ENCODE measurements at regions not wholly inside any gene's neighbourhood (a gene's known extent, or its start where the extent isn't known, plus 50 kb on each side); places are given as distances from the start of the nearest gene placed in this dataset.
"Not testable (repeated sequence)": the region's sequence is repeated elsewhere in the genome, so short reads cannot be mapped to it uniquely, and the experiment has no call there.

DNA sequence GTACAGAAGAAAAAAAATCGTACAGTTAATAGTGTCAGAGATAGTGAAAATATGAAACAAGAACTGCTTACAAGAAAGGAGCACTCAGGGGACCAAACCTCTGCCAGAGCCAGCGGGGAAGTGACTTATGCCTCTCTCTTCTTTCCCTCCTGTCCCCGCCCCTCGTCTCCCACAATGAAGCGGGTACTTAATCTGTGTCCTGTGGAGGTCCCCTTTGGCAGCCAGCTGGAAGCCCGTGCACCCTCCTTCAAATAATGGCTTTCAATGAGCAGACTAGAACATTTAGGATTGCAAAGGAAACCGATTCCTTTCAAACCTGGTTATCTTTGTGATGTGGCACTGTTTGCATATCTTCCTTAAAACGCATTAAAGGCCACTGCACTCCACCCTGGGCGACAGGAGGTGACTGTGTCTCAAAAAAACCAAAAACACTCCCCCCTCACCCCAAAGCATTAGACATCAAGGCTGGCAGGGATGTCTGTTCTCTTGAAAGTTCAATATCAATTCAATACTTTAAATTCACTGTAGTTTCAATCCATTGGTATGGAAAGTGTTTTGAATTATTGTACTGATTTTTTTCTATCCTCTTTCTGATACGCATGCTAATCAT is 51.7 kb downstream of the PPIAL4C start:
- not testable (repeated sequence) for DNase-seq (ENCODE audit: low spot score)

DNA sequence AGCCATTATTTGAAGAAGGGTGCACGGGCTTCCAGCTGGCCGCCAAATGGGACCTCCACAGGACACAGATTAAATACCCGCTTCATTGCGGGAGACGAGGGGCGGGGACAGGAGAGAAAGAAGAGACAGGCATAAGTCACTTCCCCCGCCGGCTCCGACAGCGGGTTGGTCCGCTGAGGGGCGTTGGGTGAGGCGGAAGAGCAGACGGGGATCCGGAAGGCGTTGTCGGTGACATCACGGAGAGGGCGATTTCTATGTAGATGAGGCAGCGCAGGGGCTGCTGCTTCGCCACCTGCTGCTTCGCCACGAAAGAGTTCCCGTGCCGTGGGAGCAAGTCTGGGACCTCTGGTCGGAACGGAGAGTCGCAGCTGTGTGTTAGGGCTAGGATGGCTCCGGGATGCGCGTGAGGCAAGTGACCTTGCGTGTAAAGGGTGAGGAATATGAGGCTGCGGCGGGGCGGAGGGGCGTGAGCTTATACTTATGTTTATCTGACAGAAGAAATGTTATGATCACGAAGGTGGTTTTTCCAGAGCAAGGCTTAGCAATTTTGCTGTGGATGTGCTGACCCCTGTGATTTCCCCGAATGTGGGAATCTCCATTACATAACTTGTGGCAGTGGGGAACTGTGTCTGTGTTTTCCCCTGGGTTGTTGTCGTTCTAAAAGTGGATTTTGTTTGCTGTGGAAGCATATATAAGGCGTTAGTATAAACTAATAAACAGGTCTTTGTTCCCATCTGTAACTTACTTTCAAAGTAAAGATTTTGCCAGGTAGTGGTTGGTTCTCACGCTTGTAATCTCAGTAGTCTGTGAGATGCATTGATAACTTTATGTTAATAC is 52.9 kb downstream of the PPIAL4C start:
- peak; percentile 93 for DNase-seq (ENCODE audit: low spot score)

DNA sequence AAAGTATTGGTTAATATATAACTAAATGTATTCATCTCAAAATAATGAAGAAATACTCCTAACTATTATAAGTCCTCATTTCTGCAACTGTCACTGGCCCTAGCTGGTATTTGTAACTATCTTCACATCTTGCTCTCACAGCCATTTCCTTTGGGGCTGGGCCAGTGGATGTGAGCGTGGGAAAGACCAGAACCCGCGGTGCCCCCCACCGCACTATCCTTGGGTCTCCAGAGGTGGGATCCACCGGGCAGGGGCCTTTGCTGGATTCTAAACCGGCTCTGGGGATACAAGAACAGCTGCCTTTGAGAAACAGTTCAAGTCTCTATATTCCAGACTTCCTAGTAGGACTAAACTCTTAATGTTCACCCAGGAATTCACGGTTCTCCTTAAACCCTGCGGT is 54.8 kb downstream of the PPIAL4C start:
- not testable (repeated sequence) for DNase-seq (ENCODE audit: low spot score)

DNA sequence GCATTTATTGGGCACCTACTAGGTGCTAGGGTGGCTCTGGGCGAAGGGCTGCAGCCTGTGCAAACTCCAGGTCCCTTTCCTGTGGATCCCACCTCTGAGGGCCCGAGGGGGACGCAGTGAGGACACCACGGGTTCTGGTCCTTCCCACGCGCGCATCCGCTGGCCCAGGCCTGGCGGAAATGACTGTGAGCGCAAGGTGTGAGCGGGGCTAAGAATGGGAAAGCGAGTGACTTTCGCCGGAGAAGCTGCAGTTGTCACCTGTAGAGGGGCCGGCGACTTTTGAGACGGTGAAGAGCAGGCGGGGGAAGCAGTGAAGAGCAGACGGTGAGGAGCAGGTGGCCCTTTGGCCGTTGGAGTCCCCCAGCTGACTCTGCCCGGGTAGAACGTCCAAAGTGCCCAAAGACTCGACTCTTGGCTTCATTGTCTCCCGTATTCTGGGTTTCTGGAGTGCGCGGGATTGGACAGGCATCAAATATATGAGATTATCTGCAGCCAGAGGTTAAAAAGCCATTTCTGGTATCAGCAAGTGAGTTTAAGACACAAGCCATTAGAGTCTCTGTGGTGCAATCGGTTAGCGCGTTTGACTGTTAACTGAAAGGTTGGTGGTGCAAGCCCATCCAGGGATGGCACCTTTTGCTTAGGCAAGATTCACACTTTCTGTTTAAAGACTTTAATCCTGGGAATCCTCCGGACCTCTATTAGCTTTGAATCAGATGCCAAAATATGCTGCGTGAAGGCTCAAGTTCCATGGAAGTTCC is 55.4 kb downstream of the PPIAL4C start:
- DNase-seq (ENCODE audit: low spot score): not testable (repeated sequence)

DNA sequence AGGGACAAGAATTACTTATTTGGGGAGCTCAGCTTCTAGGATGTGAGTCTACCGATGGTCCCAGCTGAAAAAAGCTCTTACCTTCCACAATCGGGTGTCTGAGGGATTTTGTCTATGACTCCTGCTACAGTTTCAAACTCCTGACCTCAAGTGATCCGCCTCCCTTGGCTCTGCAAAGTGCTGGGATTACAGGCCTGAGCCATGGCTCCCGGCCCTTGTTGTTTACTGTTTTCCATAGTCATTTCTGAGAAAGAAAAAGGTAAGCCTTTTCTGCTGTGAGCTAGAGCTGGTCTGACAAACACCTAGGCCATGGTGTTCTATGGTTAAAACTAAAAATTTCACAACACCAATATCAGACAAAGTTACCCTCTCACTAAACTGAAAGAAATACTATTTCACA is 57.5 kb downstream of the PPIAL4C start:
- DNase-seq (ENCODE audit: low spot score): not testable (repeated sequence)

DNA sequence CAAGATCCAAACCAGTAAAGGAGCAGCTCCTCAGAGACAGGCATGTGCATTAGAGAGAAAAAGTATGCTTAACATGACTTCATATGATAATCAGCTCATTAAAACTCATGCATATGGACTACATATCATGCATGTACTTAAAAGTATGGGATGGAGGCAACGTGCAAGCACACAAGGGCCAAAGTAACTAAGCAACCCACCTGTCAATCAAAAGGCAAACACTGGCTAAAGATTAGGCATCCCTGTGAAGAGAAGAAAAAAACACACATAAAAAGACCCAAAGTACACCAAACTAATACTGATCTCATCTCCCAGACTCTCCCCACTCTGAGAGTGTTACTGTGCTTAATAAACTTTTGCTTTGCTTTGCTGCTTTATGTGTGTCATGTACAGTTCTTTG is 61.2 kb downstream of the PPIAL4C start:
- not testable (repeated sequence) for DNase-seq (ENCODE audit: low spot score)

DNA sequence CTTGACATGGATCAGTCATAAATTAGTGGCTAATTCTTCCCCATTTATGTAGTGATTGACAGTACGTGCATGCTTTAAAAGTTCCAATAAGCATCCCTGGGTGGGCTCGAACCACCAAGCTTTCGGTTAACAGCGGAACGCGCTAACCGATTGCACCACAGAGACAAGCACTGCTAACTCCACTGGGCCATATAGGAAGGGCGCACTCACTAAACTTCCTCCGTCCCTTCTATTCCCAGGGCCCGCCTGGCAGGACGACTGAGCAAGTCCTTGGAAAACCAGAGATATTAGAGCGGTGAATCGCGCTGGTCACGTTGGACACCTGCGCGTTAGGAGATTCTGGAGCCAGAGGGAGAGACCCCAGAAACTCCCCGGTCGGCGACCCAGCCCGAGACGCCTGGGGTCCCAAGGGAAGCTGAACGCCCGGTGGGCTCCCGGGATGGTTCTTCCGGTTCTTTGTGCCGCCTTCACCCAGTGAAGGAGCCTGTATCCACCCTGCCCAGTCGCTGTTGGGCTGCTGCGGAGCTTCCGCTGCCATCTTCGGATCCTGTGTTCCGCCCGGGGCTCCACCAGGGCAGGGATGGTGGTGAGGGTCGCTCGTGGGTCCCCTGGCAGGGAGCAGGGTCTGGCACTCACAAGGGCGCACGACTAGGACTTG is 62.8 kb downstream of the PPIAL4C start:
- not testable (repeated sequence) for DNase-seq (ENCODE audit: low spot score)

DNA sequence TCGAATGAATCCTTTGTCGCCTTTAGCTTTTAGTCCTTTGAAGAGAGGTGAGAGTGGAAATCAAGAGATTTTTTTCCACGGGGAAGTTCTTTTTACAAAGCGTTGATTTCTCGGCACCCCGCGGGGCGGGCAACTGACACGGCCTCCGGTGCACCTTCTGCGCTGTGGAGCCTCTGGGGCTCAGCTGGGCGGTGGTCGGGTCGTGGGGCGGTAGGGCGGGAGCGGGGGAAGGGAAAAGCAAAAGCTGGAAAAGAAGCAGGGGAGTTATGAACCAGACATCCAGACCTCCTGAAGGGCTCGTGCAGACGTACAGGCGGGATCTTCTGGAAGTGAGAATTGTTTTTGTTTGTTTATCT is 63.3 kb downstream of the PPIAL4C start:
- DNase-seq (ENCODE audit: low spot score): not testable (repeated sequence)

DNA sequence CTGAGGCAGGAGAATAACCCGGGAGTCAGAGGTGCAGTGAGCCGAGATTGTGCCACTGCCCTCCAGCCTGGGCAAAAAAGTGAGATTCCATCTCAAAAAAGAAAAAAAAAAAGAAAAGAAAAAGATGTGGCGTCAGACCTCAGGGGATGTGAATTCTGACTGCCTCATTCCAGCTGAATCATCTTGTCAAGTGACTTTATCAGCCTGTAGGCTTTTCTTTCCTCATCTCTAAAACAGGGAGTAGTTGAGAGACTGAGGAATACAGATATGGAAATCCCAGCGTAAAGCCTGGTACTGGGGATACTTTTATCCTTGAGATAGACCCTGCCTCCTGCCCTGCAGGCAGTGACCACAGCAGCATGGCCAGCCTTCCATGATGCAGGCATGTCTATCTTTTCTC is 74.1 kb downstream of the PPIAL4C start:
- not testable (repeated sequence) for DNase-seq (ENCODE audit: low spot score)

DNA sequence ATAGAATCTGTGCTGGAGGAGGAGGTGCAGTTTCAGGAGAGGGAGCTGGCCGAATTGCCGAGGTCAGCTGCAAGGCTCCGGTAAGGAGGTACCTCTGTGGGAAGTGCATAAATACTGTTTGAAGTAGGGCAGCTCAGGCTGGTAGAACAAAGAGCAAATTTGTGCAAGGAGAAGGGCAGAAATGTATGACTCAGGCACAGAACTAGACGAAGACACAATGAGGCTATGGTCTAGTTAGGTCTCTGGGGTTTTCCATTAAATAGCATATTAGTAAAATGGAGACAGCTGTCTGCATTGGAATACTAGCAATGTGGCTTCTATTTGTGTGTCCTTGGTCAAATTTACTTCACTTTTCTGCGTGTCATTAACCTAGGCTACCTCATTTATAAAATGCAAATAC is 74.5 kb downstream of the PPIAL4C start:
- DNase-seq (ENCODE audit: low spot score): not testable (repeated sequence)

DNA sequence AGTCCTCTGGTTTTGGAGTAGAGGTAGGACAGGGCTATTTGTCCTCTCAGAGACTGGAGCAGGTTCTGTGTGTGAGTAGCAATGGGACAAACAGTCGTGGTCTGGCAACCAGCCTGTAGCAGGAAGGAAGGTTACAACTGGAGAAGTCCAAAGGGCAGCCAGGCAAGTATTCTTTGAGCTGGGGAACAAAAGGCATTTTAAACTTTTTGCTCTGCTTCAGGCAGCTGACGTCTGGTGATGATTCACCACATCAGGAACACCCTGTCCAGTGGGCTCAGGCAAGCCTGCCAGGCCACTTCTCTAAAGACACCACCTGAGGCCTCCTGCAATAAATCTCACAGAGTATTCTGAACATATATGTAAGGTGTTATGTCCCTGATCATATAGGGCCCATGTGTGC is 81.0 kb downstream of the PPIAL4C start:
- DNase-seq (ENCODE audit: low spot score): not testable (repeated sequence)

DNA sequence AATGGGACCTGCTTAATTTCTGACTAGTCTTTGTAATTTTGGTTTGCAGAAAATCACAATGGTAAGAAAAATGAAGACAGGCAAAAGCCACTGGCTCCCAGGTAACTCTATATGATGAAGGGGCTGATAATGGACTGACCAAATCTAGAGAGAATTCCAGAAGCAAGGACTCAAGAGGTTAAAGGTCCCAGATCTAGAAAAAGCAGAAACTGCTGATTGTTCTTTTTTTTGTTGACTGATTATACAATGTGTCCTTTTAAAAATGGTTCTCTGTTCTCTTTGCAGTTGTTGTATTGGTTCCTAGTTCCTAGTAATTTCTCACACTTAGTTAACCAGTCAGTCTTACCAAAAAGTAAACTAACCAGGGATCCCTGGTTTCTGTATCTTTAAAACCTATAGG is 81.4 kb downstream of the PPIAL4C start:
- not testable (repeated sequence) for DNase-seq (ENCODE audit: low spot score)

DNA sequence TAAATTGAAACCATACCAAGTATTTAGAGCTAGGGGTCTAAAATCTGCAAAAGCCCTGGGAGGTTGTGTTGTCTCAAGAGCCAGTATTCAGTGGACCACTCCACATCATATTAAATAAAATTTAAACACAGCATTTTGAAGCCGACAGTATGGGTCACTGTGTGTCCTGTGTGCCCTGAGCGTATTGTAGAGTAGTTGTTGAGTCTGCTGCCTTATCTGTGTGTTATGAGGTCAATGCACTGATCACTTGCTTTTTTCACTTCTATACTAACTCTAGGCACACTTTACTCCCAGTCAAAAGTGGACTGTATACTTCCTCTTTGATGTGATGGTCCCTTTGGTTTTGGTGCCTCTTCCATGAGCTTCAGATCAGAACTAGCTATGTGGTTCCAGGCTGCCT is 81.9 kb downstream of the PPIAL4C start:
- not testable (repeated sequence) for DNase-seq (ENCODE audit: low spot score)

DNA sequence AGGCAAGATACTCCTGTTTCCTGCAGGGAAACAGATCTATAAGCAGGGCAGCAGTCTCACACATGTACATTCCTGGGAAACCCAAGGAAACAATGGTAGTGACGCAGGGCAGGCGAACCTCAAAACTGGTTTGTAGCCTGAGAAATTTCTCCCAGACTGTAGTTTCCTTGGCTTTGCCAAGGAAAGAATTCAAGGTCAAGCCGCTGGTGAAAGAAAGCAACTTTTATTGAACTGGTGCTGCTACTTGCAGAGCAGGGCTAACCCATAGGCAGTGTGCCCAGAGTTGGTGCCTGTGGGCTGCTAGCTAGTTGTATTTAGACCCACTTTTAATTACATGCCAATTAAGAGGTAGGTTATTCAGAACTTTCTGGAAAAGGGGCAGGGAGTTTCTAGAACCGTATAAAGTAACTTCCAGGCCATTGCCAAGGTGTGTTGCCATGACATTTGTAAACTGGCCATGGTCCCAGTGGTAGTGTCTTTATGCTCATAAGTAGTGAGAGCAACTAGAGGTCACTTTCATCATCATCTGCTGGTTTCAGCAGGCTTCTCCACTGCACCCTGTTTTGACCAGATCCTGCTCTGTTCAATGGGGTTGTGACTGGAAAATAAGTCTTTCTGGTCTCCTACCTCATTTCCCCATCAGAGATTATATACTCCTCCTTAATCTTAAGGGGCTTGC is 89.7 kb downstream of the PPIAL4C start:
- DNase-seq (ENCODE audit: low spot score): not testable (repeated sequence)

DNA sequence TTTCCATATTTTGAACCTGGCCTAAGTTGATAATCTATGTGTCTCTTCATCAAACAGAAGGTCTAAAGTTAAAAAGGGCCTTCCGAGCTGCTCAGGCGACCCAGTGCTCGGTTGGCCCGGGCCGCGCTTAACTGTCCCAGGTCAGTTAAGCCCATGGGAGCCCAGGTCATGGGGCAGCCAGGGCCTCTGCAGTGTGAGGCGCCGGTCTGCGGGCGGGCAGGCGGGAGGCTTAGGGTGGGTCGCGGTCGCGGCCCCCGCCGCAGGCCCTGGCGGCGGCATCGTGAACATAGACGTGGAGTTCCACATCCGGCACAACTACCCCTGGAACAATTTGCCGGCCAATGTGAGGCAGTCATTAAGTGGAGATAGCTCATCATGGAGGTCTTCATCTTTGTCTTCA is 91.3 kb downstream of the PPIAL4C start:
- not testable (repeated sequence) for DNase-seq (ENCODE audit: low spot score)

DNA sequence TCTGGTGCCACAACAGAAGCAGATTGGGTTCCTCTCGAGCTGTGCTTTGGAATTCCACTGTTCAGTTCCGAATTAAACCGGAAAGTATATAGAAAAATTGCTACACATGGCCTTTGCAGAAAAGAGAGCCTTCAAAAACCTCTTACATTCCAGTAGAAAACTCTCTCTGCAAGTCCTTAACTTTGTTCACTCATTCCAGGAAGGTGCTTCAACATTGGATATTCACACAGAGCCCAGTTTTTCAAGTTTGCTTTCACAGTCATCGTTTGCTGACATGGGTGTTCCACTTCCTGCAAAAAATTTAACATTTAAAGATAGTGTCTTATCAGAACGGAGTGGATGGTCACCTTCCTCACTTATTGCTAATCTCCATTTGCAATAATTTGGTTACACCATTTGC is 93.7 kb downstream of the PPIAL4C start:
- DNase-seq (ENCODE audit: low spot score): not testable (repeated sequence)

DNA sequence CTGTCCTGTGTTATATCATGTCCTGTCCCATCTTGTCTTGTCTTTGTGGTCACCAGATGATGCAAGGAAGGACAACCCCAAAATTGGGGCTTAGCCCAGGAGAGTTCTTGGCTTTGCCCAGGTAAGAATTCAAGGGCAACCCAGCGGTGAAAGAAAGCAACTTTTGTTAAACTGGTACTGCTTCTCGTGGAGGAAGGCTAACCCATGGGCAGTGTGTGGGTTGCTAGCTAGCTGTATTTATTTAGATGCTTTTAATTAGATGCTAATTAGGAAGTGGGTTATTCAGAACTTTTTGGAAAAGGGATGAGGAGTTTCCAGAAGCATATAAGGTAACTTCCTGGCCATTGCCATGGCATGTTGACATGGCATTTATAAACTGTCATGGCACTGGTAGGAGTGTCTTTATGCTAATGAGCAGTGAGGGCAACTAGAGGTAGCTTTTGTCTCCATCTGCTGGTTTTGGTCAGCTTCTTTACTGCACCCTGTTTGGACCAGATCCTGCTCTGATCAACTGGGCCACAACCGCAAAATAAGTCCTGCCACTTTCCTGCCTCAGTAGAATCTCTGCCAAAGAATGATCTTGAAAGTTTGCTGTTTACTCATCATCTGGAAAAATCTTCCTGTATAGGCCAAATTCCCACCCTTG is 95.8 kb upstream of the FCGR1A start:
- DNase-seq (ENCODE audit: low spot score): not testable (repeated sequence)

DNA sequence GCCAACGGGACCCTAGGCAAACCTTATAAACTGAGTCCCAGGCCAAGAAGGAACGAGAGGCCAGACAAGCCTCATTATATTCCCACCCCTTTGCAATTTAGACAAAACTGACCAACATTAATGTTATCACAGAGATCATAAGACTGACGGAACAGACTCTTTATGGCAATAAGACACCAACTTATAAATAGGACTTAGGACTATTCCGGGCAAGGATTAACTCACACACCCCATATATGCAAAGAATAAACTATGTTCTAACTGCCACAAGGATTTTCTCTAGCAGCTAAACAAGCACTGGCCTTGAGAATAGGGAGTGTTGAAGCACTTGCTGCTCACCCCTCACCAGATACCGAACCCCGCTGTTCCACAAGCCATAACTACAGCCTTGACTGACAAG is 91.1 kb upstream of the FCGR1A start:
- not testable (repeated sequence) for DNase-seq (ENCODE audit: low spot score)

DNA sequence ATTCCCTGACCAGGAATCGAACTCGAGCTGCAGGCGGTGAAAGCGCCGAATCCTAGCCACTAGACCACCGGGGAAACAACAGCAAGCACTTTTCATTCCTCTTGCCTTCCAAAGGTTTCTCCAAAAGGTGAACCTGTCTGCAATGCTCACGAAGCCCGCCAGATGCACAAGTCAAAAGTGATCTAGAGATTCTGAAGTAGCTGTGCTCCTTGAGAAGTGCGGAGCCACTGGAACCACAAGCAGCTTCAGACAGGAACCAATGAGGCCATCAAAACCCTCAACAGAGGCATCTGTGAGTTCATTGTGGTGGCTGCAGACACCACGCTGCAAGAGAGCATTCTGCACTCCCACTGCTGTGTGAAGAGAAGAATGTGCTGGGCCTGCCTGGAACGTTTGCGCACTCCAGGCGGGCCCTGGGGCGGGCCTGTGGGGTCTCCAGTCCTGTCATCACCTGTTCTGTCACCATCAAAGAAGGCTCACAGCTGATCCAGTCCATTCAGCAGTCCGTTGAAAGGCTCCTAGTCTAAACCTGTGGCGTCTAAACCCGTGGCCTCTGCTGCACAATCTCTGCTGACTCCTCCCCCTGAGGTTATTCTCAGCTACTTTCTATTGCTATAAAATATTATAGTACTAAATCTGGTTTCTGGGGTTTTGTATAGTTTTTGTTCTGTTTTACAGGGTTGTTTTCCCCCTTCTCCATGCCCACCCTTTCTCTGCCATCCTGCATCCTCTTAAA is 89.5 kb upstream of the FCGR1A start:
- DNase-seq (ENCODE audit: low spot score): not testable (repeated sequence)

DNA sequence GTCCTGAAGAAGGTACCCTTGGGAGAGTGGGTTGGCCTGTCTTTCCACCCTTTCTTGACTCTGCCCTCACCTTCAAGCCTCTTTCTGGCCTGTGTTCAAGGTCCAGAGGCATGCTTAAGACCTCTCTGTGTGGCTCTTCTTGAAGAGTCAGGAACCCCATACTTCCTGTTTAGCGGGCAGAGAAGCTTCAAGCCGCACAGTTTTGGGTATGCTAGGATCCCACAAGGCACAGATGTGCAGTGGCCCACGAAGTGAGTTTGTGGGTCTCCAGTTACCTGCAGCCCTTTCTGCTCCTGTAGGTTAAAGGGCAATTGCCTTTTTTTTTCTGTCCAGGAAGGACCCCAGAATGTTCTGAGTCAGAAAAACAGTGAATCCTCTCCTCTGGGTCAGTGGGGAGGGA is 87.4 kb upstream of the FCGR1A start:
- not testable (repeated sequence) for DNase-seq (ENCODE audit: low spot score)

All from H4 (cell line).